ENCODE measurements at regions not wholly inside any gene's neighbourhood (a gene's known extent, or its start where the extent isn't known, plus 50 kb on each side); places are given as distances from the start of the nearest gene placed in this dataset.

- TF ChIP-seq CTCF (IDR thresholded peaks at IDR 0.05) (no peak), POLR2A (IDR thresholded peaks at IDR 0.05) (no peak)
Observed at GRCh38 chr12:9324782-9325181, 116.6 kb upstream of the PZP start.
